IPS-20b (cell line): ENCODE measurements at regions not wholly inside any gene's neighbourhood (a gene's known extent, or its start where the extent isn't known, plus 50 kb on each side); places are given as distances from the start of the nearest gene placed in this dataset.
"Not testable (repeated sequence)": the region's sequence is repeated elsewhere in the genome, so short reads cannot be mapped to it uniquely, and the experiment has no call there.

Source experiments
- H3K27ac ChIP-seq: one replicate; pipeline ENCODE4 v1.5.1; 2013; ENCODE audit warnings: low read length
- H3K27me3 ChIP-seq: 2 replicates; pipeline ENCODE4 v1.6.1; 2013; ENCODE audit warnings: mild to moderate bottlenecking, low read length, inconsistent platforms; ENCODE audit not compliant: insufficient read depth
- H3K36me3 ChIP-seq: 2 replicates; pipeline ENCODE4 v1.6.1; 2013; ENCODE audit warnings: low read depth, mild to moderate bottlenecking, inconsistent platforms, low read length, moderate library complexity; ENCODE audit not compliant: insufficient read depth
- H3K4me1 ChIP-seq: 2 replicates; pipeline ENCODE4 v1.6.1; 2013; ENCODE audit warnings: mild to moderate bottlenecking, control low read depth, inconsistent platforms, low read length, moderate library complexity; ENCODE audit not compliant: insufficient read depth
- H3K4me3 ChIP-seq: 2 replicates; pipeline ENCODE4 v1.5.1; 2013; ENCODE audit warnings: mild to moderate bottlenecking, low read length, inconsistent platforms
- H3K9ac ChIP-seq: 2 replicates; pipeline ENCODE4 v1.6.1; 2013; ENCODE audit warnings: low read depth, mild to moderate bottlenecking, inconsistent platforms, low read length, moderate library complexity
- H3K9me3 ChIP-seq: 2 replicates; pipeline ENCODE4 v1.6.1; 2013; ENCODE audit warnings: mild to moderate bottlenecking, low read depth, low read length, inconsistent platforms; ENCODE audit not compliant: insufficient read depth

DNA sequence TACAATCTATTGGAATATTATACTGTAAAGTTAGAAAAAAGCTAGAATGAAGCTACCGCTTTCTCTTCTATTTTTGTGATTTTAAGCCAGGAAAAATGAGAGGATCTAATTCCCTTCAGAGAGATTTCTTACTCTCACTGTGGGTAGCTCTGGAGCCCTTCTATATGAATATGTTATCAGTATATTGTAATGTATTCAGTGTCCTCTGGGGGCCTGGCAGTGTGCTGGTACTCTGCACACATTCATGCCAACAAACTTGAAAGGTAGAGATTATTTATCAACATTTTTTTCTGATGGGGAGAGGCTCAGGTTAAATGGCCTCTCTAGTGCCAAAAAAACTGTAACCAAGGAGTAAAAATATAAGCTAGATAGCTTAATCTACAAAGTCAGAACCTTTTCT is 292.8 kb downstream of the TTC6 start:
- no peak overlapping the region for H3K4me3 ChIP-seq
- H3K4me1 ChIP-seq, result no peaks in the 10 kb centered on the region; the same call in 1 of the 2 replicates

DNA sequence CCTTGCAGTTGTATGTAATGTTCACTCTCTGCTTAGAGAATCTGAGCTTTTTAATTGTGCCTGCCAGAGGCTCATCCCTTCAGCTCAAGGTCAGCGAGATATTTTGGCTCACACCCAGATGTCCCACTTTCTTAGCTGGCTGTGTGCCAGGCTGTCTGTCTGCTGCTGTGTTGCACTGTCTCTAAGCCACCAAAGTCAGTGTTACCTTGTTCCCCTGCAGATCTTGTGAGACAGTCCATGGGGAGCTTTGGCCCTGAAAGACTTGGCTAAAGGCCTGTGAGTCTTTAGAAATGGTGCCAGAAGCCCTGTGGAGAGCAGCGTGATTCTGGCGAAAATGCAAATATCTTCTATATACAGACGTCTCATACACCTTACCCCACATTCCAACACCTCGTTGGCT is 293.7 kb downstream of the TTC6 start:
- H3K4me3 ChIP-seq, result no peak overlapping the region
- no peak overlapping the region for H3K9ac ChIP-seq
- no peaks in the 10 kb centered on the region for H3K27me3 ChIP-seq
- no peaks in the 10 kb centered on the region for H3K36me3 ChIP-seq
- H3K4me1 ChIP-seq, result no peaks in the 10 kb centered on the region; the same call in 1 of the 2 replicates
- H3K27ac ChIP-seq, result no peak overlapping the region
- no peaks in the 10 kb centered on the region for H3K9me3 ChIP-seq

More for the DNA sequence above, 292.8 kb downstream of the TTC6 start:
- H3K9ac ChIP-seq, result no peak overlapping the region
- no peaks in the 10 kb centered on the region for H3K27me3 ChIP-seq
- H3K27ac ChIP-seq, result no peak overlapping the region
- H3K36me3 ChIP-seq, result no peaks in the 10 kb centered on the region
- H3K9me3 ChIP-seq, result no peaks in the 10 kb centered on the region

DNA sequence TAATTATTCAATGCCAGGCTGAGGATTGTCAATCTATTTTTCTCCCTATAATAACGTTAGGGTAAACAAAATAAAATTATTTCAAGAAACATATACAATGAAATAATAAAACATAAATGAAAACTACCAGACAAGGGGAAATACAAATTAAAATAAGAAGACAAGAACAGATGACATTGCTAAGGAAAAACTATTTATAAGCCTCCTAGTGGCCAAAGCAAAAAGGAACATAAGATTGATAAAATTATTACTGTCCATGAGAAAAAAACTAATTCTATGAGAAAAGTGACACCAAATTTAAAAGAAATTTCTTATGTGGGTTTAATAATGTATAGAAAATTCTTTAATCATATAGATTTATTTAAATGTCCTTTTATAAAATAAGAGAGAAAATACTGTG is 294.7 kb downstream of the TTC6 start:
- no peaks in the 10 kb centered on the region for H3K27me3 ChIP-seq
- H3K9ac ChIP-seq, result no peak overlapping the region
- no peak overlapping the region for H3K4me3 ChIP-seq
- no peaks in the 10 kb centered on the region for H3K36me3 ChIP-seq
- H3K4me1 ChIP-seq, result no peaks in the 10 kb centered on the region; the same call in none of the 2 replicates
- no peak overlapping the region for H3K27ac ChIP-seq
- H3K9me3 ChIP-seq, result no peaks in the 10 kb centered on the region

DNA sequence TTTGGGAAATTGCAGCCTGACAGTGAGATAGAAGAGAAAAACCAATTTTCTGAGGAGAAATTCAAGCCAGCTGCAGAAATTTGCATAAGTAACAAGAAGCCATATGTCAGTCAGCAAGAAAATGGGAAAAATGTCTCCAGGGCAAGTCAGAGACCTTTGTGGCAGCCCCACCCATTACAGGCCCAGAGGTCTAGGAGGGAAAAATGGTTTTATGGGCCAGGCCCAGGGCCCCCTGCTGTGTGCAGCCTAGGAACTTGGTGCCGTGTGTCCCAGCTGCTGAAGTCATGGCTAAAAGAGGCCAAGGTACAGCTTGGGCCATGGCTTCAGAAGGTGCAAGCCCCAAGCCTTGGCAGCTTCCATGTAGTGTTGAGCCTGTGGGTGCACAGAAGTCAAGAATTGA is 296.1 kb downstream of the TTC6 start:
- not testable (repeated sequence) for H3K4me3 ChIP-seq, H3K9ac ChIP-seq, H3K27me3 ChIP-seq, H3K27ac ChIP-seq, H3K9me3 ChIP-seq, H3K4me1 ChIP-seq, H3K36me3 ChIP-seq

DNA sequence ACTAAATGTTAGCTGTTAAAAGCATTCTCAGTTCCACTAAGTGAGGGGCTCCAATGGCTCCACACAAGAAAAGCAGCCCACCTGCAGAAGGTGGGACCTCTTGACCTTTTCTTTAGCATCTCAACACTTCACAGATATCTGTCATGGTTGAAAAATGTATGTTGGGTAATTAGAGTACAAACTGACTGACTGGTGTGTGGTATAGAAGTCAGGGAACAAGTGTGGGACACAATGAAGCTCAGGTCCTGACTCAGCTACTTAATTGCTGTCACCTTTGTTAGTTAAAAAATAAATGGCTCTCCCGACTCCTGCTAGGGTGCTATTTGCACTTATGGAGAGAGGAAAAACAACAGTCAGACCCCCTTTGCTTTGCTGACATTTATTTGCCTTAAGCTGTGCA is 299.0 kb downstream of the TTC6 start:
- Histone ChIP-seq H3K36me3 (no peaks in the 10 kb centered on the region), H3K9me3 (no peaks in the 10 kb centered on the region), H3K4me1 (no peaks in the 10 kb centered on the region; the same call in 1 of the 2 replicates), H3K27ac (no peak overlapping the region), H3K9ac (no peak overlapping the region), H3K27me3 (peaks cover 14% of the 10 kb centered on the region; the same call in 1 of the 2 replicates), H3K4me3 (no peak overlapping the region; the same call in 1 of the 2 replicates)

DNA sequence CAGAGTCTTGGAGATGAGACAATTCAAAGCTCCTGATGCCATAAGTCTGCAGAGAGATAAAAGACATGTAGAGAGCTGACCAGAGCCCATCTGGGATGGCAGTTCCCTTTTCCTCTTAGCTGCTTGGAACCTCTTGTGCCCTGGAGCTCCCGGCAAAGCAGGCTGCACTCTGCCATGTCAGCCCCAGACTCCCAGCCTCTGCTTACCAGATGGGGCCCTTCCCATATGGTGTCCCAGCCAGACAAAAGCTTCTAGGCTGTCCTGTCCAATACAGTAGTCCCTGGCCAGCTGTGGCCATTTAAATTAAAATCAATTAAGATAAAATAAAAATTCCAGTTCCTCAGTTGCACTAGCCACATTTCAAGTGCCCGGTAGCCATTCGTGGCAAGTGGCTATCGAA is 303.9 kb downstream of the TTC6 start:
- H3K36me3 ChIP-seq, result no peaks in the 10 kb centered on the region
- no peak overlapping the region for H3K4me3 ChIP-seq
- H3K27ac ChIP-seq, result no peak overlapping the region
- no peaks in the 10 kb centered on the region; the same call in 1 of the 2 replicates for H3K4me1 ChIP-seq
- H3K9me3 ChIP-seq, result no peaks in the 10 kb centered on the region
- H3K27me3 ChIP-seq, result peaks cover 40% of the 10 kb centered on the region
- H3K9ac ChIP-seq, result no peak overlapping the region

DNA sequence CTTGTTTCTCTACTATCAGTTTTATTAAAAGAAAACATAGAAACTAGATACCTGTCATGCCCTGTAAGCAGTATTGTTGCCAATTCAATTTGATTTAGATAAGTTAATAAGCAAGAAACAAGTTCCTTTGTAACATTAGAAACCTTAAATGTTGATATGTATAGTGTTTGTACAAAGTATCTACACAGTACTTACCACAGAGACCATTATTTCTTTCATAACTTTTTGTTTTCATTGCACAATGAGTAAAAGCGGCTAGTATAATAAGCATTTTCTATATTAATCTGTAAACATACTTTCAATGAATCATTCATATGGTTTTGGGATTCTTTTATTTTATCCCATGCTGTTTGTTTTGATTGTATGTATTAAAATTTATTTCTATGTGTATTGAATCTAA is 305.1 kb downstream of the TTC6 start:
- Histone ChIP-seq H3K9me3 (no peaks in the 10 kb centered on the region), H3K36me3 (no peaks in the 10 kb centered on the region), H3K4me3 (no peak overlapping the region), H3K27me3 (peaks cover 40% of the 10 kb centered on the region), H3K27ac (no peak overlapping the region), H3K4me1 (no peaks in the 10 kb centered on the region), H3K9ac (no peak overlapping the region)

DNA sequence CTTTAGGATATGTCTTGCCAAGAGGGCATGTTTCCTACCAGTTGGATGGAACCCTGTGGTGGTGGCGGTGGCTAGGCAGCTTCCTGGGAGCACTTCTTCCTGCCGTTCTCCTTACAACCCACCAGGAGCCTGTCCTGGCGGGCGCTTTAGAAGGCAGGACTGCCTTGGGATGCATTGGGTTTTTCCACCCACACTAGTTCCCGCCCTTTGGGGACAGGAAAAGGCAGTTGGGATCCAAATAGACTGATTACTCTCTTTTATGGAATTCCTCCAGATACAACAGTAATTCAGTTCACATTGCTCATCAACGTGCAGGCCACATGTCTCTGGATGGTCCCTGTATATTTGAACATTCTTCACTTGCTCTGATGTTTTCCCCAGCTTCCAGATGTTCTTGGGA is 305.7 kb upstream of the SSTR1 start:
- H3K9me3 ChIP-seq, result no peaks in the 10 kb centered on the region

DNA sequence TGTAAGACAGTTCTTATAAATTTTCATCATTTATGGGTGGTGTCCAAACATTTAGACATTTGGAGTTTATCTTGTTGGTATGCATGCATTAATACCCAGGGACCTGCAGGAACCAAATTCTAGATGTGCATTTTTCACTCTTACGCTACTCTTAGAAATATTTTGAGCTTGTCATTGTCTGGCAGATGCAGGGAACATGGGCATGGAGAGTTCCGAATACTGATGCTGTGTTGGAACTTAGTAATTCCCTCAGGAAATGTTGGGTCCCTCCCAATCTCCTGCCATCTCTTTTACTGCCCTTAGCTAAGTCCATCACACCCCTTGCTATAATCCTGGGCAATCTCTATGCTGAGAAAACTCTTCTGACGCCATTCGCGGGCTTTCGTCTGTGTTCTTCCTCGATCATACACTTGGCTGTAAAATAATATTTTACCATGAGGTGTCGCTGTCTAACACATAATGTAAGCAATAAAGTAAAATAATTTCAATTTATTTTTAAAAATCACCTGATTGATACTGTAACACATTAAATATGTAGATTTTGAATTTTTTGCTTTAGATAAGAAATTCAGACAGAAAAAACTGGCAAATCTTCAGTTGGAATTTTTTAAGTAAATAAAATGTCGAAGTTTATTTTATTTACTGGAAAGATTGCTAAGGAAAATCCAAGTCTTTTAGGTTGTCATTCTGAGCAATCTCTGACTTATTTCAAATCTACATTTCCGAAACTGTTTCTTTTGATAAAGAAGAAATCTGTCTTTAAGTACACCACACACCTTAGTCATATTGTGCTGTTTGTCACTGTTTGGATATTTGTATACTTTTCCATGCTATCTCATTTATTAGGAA is 304.1 kb upstream of the SSTR1 start:
- Histone ChIP-seq H3K36me3 (no peaks in the 10 kb centered on the region), H3K4me1 (no peaks in the 10 kb centered on the region), H3K4me3 (no peak overlapping the region), H3K27ac (no peak overlapping the region), H3K9ac (no peak overlapping the region), H3K9me3 (no peaks in the 10 kb centered on the region), H3K27me3 (peaks cover 33% of the 10 kb centered on the region)

More for the DNA sequence above, 305.7 kb upstream of the SSTR1 start:
- Histone ChIP-seq H3K27ac (no peak overlapping the region), H3K9ac (no peak overlapping the region), H3K4me3 (no peak overlapping the region), H3K4me1 (no peaks in the 10 kb centered on the region), H3K36me3 (no peaks in the 10 kb centered on the region), H3K27me3 (peaks cover 40% of the 10 kb centered on the region)

DNA sequence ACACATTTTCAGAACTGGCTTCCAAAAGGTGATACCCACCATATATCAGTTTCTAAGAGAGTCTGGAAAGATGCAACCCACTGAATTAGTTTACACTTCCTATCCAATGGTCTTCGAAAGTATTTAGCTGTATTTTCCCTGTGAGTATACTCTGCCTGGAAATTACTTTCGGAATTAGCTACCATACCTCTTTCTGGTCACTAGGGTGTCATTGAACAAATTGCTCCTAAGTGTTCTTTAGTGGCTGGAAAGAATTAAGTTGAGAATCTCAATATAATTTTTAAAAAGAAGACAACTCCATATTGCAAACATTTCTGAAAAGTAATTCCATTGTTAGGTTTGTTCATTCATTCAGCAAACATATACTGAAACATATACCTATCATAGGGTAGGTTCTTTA is 283.1 kb upstream of the SSTR1 start:
- no peaks in the 10 kb centered on the region; the same call in 1 of the 2 replicates for H3K9me3 ChIP-seq
- H3K36me3 ChIP-seq, result no peaks in the 10 kb centered on the region
- peaks cover 15% of the 10 kb centered on the region for H3K27me3 ChIP-seq

DNA sequence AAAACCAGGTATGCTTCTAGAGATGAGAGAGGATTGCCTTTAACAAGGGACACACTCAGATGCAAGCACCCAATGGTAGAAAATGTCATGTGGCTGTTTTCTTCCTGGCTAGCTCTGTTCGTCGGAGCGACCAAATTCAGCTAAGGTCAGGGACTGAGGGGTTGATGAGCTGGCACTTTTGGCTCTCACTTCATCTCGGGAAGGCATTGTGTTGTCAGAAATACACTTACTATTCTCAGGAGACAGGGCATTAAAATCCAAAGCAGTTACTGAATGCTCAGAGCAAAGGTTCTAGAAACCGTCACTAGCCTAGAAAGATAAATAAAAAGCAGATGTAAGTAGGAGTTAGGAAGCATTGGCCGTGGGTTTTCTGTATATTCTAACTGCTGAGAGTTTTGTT is 275.7 kb upstream of the SSTR1 start:
- Histone ChIP-seq H3K27ac (no peak overlapping the region), H3K4me3 (no peak overlapping the region), H3K9ac (no peak overlapping the region), H3K27me3 (peaks cover 9% of the 10 kb centered on the region; the same call in 1 of the 2 replicates), H3K4me1 (no peaks in the 10 kb centered on the region), H3K36me3 (no peaks in the 10 kb centered on the region), H3K9me3 (no peaks in the 10 kb centered on the region)

More for the DNA sequence above, 283.1 kb upstream of the SSTR1 start:
- no peak overlapping the region for H3K9ac ChIP-seq
- no peak overlapping the region for H3K4me3 ChIP-seq
- no peaks in the 10 kb centered on the region for H3K4me1 ChIP-seq
- H3K27ac ChIP-seq, result no peak overlapping the region

DNA sequence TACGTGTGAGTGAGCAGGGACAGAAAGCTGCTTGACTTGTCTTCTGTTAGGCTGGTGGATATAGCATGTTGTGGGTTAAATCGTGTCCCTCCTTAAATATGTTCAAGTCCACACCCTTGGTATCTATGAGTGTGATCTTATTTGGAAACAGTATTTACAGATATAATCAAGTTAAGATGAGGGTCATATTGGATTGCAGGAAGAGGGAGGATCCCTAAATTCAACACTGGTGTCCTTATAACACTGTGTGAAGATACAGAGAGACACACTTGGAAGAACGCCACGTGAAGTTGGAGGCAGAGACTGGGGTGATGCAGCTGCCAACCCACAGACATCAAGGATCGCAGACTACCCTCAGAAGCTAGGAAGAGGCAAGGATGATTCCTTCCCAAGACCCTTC is 275.2 kb upstream of the SSTR1 start:
- Histone ChIP-seq H3K9ac (no peak overlapping the region), H3K9me3 (no peaks in the 10 kb centered on the region), H3K27ac (no peak overlapping the region), H3K27me3 (0 out of 2 replicates have a peak, but pooled peaks cover 6% of the 10 kb centered on the region), H3K4me1 (no peaks in the 10 kb centered on the region), H3K36me3 (no peaks in the 10 kb centered on the region), H3K4me3 (no peak overlapping the region)
